ENCODE measurements at regions not wholly inside any gene's neighbourhood (a gene's known extent, or its start where the extent isn't known, plus 50 kb on each side); places are given as distances from the start of the nearest gene placed in this dataset.
"Not testable (repeated sequence)": the region's sequence is repeated elsewhere in the genome, so short reads cannot be mapped to it uniquely, and the experiment has no call there.

- DNase-seq, result no peak
Observed at GRCh38 chr3:152583963-152584362, 251.0 kb upstream of the P2RY1 start.

DNA sequence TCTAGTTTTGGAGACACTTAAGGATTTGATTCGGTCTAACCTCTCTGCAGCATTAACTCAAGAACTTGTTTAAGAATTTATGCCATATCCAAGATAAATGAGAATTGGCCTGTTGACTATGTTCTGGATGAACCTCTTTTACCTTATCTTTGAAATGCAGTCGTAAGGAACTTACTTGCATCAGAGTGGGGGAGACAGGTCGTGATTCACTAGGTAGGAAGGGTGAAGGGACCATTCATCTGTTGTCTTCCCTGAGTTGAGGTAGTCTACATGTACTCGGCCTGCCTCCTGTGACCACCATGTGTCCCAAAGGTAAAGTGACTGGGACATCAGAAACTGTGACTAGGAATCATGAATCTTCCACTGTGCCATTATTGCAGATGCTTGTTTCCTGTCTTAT is 248.0 kb upstream of the P2RY1 start:
- DNase-seq, result no peak

- no peak for DNase-seq
Observed at GRCh38 chr3:152587861-152588260, 247.1 kb upstream of the P2RY1 start.

DNA sequence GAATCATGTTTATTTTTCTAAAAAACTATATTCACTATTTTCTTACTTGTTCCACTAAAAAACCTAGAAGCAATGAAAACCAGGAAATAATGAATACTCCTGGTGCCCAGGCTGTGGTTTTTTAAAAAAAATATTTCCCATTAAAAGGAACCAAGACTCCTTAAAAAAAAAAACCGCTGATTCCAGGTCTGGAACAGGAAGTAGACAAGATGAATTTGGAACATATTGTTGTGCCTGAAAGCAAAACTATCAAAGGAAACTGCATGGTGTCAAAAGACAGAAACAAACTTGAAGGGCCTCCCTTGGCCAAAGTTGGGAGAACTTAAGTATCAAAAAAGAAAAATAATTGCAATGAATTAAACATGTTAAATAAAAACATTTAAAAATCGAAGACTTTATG is 245.3 kb upstream of the P2RY1 start:
- no peak for DNase-seq

- DNase-seq, result no peak
Observed at GRCh38 chr3:152591515-152591914, 243.4 kb upstream of the P2RY1 start.

GRCh38 chr3:152593242-152593641 is 241.7 kb upstream of the P2RY1 start:
- DNase-seq, result no peak

GRCh38 chr3:152595975-152596821 is 238.7 kb upstream of the P2RY1 start:
- no peak for DNase-seq

GRCh38 chr3:152596832-152597231 is 238.1 kb upstream of the P2RY1 start:
- DNase-seq, result not testable (repeated sequence)

DNA sequence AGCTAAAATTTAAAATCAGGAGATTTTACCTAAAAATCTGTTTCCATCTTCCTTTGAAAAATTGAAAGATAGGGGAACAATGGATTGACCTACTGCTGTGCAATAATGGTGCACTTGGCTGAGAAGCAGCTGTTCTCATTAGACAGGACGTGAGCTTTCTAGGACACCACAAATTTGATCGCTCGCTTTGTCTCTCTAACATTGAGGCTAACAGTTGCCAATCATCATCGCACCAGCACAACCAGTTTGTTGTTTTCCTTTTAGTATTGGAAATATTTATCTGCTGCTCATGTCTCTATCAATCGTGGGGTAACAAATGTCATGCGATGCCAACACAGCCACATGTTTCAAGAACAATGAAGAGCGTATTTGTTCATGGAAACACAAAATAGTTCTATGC is 228.8 kb upstream of the P2RY1 start:
- no peak for DNase-seq

DNA sequence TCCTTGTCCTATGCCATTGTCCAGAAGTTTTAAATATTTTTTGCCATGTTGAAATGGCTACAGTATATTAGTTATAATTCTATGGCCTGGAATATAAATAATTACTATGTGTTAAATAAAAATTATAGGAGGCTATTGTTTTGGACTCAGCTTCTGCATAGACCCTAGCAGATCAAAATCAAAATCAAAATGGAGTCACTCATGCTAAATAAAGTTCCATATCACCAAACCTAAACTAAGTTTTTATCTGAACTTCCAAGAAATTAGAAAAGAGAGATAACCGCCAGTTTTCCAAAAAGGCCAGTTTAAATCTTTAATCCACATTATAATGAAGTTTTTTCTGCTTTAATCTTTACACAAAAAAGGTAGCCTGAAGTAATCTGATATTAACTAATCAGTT is 227.8 kb upstream of the P2RY1 start:
- DNase-seq, result no peak

DNA sequence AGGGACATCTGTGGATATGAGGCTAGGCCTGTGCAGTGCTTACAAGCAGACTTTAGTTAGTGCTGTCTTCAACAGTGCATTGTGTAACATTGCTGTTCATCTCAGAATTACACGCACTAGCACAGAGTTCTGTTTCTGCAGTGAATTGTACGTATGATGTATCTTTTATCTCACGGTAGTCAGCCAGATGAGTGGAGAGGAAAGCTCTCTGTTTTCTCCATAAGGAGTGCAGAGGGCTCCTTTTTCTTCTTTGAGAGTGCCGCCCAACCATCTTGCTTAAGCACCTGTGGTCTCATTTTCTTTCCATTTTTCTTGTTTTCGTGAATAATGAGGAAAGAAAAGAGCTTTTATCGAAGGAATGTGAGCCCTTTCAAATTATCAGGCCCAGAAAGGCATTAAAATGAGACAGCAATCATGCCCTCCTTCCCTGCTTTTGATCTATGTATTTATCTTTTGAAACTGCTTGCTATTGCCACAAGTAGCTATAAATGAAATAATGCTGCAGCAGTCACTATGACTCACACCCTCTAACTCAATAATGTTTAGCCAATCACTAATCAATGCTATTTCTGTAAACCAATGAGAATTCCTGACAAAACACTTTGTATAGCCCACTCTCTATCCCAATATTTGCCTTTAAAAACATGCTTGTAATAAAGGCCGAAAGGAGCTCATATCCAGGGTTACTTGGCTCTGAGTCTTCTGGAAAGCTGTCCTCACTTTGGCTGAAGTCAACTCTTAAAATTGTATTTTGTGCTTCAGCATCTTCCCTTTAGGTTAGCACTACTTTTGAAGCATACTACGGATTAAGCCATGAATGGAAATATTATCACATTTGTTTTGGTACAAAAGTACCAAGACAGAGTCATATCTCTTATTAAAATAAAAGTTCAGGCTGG is 226.0 kb upstream of the P2RY1 start:
- DNase-seq, result no peak

- DNase-seq, result no peak
Observed at GRCh38 chr3:152609891-152610290, 225.0 kb upstream of the P2RY1 start.

GRCh38 chr3:152610622-152611021 is 224.3 kb upstream of the P2RY1 start:
- no peak for DNase-seq

DNA sequence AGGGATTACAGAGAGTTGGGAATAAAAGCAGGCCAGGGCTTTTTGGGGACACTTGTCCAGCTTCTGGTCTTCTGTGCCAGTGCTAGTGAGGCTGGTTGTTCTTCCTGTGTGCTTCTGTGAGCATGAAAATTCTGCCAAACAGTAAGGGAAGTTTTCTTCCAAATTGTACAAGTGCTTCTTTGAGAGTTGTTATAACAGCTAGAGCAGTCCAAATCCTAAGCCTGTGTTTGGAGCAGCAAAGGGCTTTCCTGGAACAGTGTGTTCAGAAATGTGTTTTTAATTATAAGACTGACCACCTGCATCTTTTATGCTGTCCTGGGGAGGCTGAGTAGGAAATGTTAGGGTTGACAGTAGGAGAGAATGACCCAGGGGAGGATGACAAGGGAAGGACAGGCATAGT is 223.0 kb upstream of the P2RY1 start:
- DNase-seq, result no peak

DNA sequence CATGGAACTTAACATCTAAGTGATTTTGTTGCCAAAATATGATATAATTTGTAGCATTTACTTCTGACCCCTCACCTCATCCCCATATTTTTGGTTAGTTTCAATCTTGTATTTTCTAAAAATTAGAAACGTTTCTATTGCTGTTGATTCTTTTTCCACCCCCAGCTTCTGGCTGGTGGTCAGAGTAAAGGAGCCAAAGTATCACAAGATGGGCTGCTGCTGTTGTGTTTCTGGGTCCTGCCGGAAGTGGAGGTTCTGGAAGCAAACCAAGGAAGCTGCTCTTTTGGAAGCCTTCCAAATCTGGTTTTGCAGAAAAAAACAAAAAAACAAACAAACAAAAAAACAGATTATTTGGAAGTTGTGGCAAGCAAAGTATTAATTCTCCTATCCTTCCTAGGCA is 221.1 kb upstream of the P2RY1 start:
- no peak for DNase-seq

- DNase-seq, result no peak
Observed at GRCh38 chr3:152615681-152616080, 219.2 kb upstream of the P2RY1 start.

DNA sequence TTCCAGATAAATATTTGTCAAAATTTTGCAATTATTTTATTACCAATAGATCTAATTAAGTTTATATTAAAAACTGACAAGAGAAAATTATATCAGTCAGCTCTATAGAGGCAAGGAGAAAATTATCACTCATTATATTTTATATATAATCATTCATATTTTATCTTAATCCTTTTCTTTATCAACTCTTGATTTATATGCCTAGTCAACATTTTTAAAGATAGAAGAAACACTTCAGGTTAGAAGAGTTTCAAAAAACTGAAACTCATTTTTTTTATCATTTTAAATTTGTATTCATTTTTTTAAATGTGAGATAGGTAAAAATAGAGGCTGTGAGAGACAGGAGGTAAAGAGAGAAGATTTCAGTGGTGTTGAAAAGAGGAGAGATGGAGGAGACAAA is 217.3 kb upstream of the P2RY1 start:
- no peak for DNase-seq

DNA sequence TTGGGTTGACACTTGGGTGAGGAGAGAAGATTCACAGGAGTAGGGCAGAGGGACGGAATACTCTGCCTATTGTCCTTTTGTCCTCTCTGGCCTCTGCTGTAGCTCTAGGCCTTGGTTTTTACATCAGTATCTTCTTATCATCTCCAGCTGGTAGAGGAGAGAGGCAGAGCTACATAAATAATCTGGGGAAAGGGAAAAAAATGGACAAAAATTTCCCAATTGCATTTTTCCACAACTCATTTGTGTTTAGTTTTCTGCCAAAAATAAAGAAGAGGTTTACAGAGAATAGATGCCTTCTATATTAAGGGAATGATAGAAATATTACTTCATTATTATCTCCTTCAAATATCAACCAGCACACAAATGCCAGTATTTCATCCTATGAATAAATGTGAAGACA is 216.4 kb upstream of the P2RY1 start:
- no peak for DNase-seq

GRCh38 chr3:152619691-152620090 is 215.2 kb upstream of the P2RY1 start:
- no peak for DNase-seq

- DNase-seq, result no peak
Observed at GRCh38 chr3:152620395-152620794, 214.5 kb upstream of the P2RY1 start.

DNA sequence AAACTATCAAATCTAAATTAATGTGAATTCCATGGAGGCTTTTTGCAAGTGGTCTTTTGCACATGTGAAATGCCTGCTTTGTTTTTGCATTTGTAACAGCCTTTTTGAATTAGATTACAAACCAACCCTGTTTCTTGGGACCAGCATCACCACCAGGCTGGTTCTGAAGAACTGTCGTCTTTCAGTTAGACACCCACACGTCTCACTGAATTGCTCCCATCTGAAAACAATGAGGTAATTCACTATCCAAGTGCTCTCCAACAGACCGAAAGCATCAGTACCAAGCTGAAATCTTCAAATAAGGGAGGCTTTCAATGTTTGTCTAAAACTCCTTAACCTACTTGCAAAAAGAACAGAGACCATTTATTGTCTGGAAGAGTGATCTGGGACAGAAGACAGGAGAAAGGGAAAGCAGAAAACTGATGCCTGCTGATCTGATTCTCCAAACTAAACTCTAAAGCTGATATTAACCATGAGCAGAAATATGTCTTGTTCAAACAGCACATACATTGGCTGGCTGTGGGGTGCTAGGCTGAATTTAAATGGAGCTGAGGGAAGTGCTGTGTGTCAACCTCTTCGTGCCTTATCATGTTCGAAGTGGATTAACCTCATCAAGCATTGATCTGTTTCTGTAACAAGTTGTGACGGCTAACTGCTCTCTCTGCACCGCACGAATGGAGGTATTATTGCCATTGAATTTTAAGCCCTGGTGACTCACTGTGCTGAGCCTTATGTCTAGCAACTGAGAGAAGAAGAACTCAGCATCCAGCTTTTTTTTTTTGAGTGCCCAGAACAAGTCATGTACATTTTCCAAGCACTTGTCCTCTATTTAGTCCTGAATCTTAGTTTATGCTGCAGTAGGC is 213.7 kb upstream of the P2RY1 start:
- no peak for DNase-seq

GRCh38 chr3:152621967-152622810 is 212.7 kb upstream of the P2RY1 start:
- no peak for DNase-seq

All from COR-L47 (cell line).